Astrocyte (in vitro differentiated cells and primary cell): ENCODE measurements at regions not wholly inside any gene's neighbourhood (a gene's known extent, or its start where the extent isn't known, plus 50 kb on each side); places are given as distances from the start of the nearest gene placed in this dataset.

Experiments used
- DNase-seq: peaks from one replicate; pipeline ENCODE4 v3.0.0-alpha.2; 2010; ENCODE audit warnings: low read depth
- FAIRE-seq: peaks from 2 replicates; lab custom pipeline; 2011; peaks lifted over from hg19 to GRCh38; lab: Jason Lieb, UNC
- H2AFZ ChIP-seq: 2 replicates; pipeline ENCODE4 v1.6.0; 2012; ENCODE audit warnings: low read depth, low read length, inconsistent platforms
- H3K27ac ChIP-seq: 2 replicates; pipeline ENCODE4 v1.5.1; 2011; ENCODE audit warnings: low read depth, low read length, inconsistent platforms
- H3K27me3 ChIP-seq: 2 replicates; pipeline ENCODE4 v1.6.0; 2011; ENCODE audit warnings: low read length, inconsistent platforms; ENCODE audit not compliant: insufficient read depth
- H3K36me3 ChIP-seq: 2 replicates; pipeline ENCODE4 v1.5.1; 2011; ENCODE audit warnings: low read length, inconsistent platforms; ENCODE audit not compliant: insufficient read depth
- H3K4me1 ChIP-seq: 2 replicates; pipeline ENCODE4 v1.5.1; 2011; ENCODE audit warnings: low read length, inconsistent platforms; ENCODE audit not compliant: insufficient read depth
- H3K4me2 ChIP-seq: 2 replicates; pipeline ENCODE4 v1.6.0; 2012; ENCODE audit warnings: low read length, inconsistent platforms
- H3K4me3 ChIP-seq: 2 replicates; pipeline ENCODE4 v1.5.1; 2011; ENCODE audit warnings: low read depth, mild to moderate bottlenecking, low read length, inconsistent platforms; ENCODE audit not compliant: insufficient read depth
- H3K79me2 ChIP-seq: 2 replicates; pipeline ENCODE4 v1.6.0; 2012; ENCODE audit warnings: mild to moderate bottlenecking, low read length, inconsistent platforms; ENCODE audit not compliant: insufficient read depth
- H3K9ac ChIP-seq: 2 replicates; pipeline ENCODE4 v1.6.0; 2012; ENCODE audit warnings: mild to moderate bottlenecking, low read length, inconsistent platforms
- H3K9me3 ChIP-seq: 2 replicates; pipeline ENCODE4 v1.5.1; 2012; ENCODE audit warnings: low read depth, mild to moderate bottlenecking, low read length, inconsistent platforms; ENCODE audit not compliant: insufficient read depth
- H4K20me1 ChIP-seq: 2 replicates; pipeline ENCODE4 v1.6.0; 2012; ENCODE audit warnings: low read length, inconsistent platforms; ENCODE audit not compliant: insufficient read depth
- H3K27ac Mint-ChIP-seq: one replicate; pipeline ENCODE4 v1.8.0; 2021; ENCODE audit warnings: mild to moderate bottlenecking, mixed read lengths; ENCODE audit not compliant: unreplicated experiment
- H3K27me3 Mint-ChIP-seq: one replicate; pipeline ENCODE4 v1.8.0; 2021; ENCODE audit warnings: low read depth, mixed read lengths; ENCODE audit not compliant: unreplicated experiment
- H3K36me3 Mint-ChIP-seq: one replicate; pipeline ENCODE4 v1.8.0; 2021; ENCODE audit warnings: low read depth, mixed read lengths; ENCODE audit not compliant: unreplicated experiment
- H3K4me1 Mint-ChIP-seq: one replicate; pipeline ENCODE4 v1.8.0; 2021; ENCODE audit warnings: low read depth, mixed read lengths; ENCODE audit not compliant: unreplicated experiment
- H3K4me3 Mint-ChIP-seq: one replicate; pipeline ENCODE4 v1.8.0; 2021; ENCODE audit warnings: mild to moderate bottlenecking, moderate library complexity, mixed read lengths; ENCODE audit not compliant: unreplicated experiment
- H3K9me3 Mint-ChIP-seq: one replicate; pipeline ENCODE4 v1.8.0; 2021; ENCODE audit warnings: mild to moderate bottlenecking, mixed read lengths; ENCODE audit not compliant: unreplicated experiment
- CTCF ChIP-seq: IDR thresholded peaks from 2 replicates; pipeline ENCODE4 v1.5.1; 2011; ENCODE audit warnings: low read depth, mild to moderate bottlenecking, inconsistent platforms, low read length, moderate library complexity; ENCODE audit not compliant: insufficient read depth
- EZH2 ChIP-seq: IDR thresholded peaks from 2 replicates; pipeline ENCODE4 v1.6.1; 2012; ENCODE audit warnings: mild to moderate bottlenecking, low read length, inconsistent platforms; ENCODE audit not compliant: insufficient read depth

GRCh38 chr2:188039307-188039706 lies 252.4 kb upstream of the GULP1 start:
- H3K36me3 ChIP-seq: no peaks in the 10 kb centered on the region
- H3K9me3 Mint-ChIP-seq: peaks cover 7% of the 10 kb centered on the region
- H2AFZ ChIP-seq: no peak overlapping the region
- DNase-seq (no peak), FAIRE-seq (no peak)
- no peaks in the 10 kb centered on the region for H3K27me3 ChIP-seq
- peaks cover 7% of the 10 kb centered on the region for H3K4me1 Mint-ChIP-seq
- no peak overlapping the region for H3K4me2 ChIP-seq
- no peak overlapping the region for H3K27ac ChIP-seq
- no peaks in the 10 kb centered on the region for H4K20me1 ChIP-seq
- no peak overlapping the region for H3K27ac Mint-ChIP-seq
- peaks cover 1% of the 10 kb centered on the region for H3K36me3 Mint-ChIP-seq
- no peak overlapping the region for H3K4me3 ChIP-seq
- H3K4me1 ChIP-seq: no peaks in the 10 kb centered on the region
- H3K27me3 Mint-ChIP-seq: no peaks in the 10 kb centered on the region
- H3K4me3 Mint-ChIP-seq: no peak overlapping the region
- no peaks in the 10 kb centered on the region for H3K9me3 ChIP-seq
- no peaks in the 10 kb centered on the region for H3K79me2 ChIP-seq
- no peak for TF ChIP-seq CTCF
- no peak for TF ChIP-seq EZH2
- H3K9ac ChIP-seq: no peak overlapping the region

GRCh38 chr2:188042412-188042811 lies 249.3 kb upstream of the GULP1 start:
- Mint-ChIP-seq H3K36me3 (peaks cover 1% of the 10 kb centered on the region), H3K27ac (no peak overlapping the region), H3K4me1 (peaks cover 10% of the 10 kb centered on the region), H3K27me3 (no peaks in the 10 kb centered on the region), H3K4me3 (no peak overlapping the region), H3K9me3 (peaks cover 7% of the 10 kb centered on the region)
- Histone ChIP-seq H3K27me3 (no peaks in the 10 kb centered on the region), H3K9ac (no peak overlapping the region), H3K79me2 (no peaks in the 10 kb centered on the region), H3K4me2 (no peak overlapping the region), H3K9me3 (no peaks in the 10 kb centered on the region), H3K4me1 (peaks cover 6% of the 10 kb centered on the region), H3K4me3 (no peak overlapping the region), H3K27ac (no peak overlapping the region), H3K36me3 (no peaks in the 10 kb centered on the region), H4K20me1 (no peaks in the 10 kb centered on the region), H2AFZ (no peak overlapping the region)
- DNase-seq: peak; percentile 85
- FAIRE-seq: no peak
- TF ChIP-seq CTCF (no peak), EZH2 (no peak)

GRCh38 chr2:188045016-188045415 lies 246.7 kb upstream of the GULP1 start:
- no peak for FAIRE-seq
- no peaks in the 10 kb centered on the region for H3K27me3 ChIP-seq
- H3K4me1 Mint-ChIP-seq: peaks cover 10% of the 10 kb centered on the region

More at GRCh38 chr2:188045016-188045415, 246.7 kb upstream of the GULP1 start:
- Mint-ChIP-seq H3K4me3 (no peak overlapping the region), H3K9me3 (peaks cover 7% of the 10 kb centered on the region), H3K27ac (no peak overlapping the region), H3K27me3 (no peaks in the 10 kb centered on the region), H3K36me3 (peaks cover 1% of the 10 kb centered on the region)
- Histone ChIP-seq H3K4me3 (no peak overlapping the region), H3K4me1 (peaks cover 6% of the 10 kb centered on the region), H3K9me3 (no peaks in the 10 kb centered on the region), H3K27ac (no peak overlapping the region), H3K79me2 (no peaks in the 10 kb centered on the region), H2AFZ (no peak overlapping the region), H3K9ac (no peak overlapping the region), H3K36me3 (no peaks in the 10 kb centered on the region), H3K4me2 (no peak overlapping the region), H4K20me1 (no peaks in the 10 kb centered on the region)
- TF ChIP-seq EZH2 (no peak), CTCF (no peak)
- no peak for DNase-seq
